Bronchial epithelial cell (primary cell): ENCODE measurements at regions not wholly inside any gene's neighbourhood (a gene's known extent, or its start where the extent isn't known, plus 50 kb on each side); places are given as distances from the start of the nearest gene placed in this dataset.

ENCODE experiments used
- DNase-seq: peaks from one replicate; pipeline ENCODE4 v3.0.0-alpha.2; 2010; ENCODE audit warnings: low read depth
- FAIRE-seq: peaks from 2 replicates; lab custom pipeline; 2011; peaks lifted over from hg19 to GRCh38; lab: Jason Lieb, UNC
- H3K27me3 ChIP-seq: 2 replicates; pipeline ENCODE4 v1.5.1; 2011; ENCODE audit warnings: low read length; ENCODE audit not compliant: control insufficient read depth, insufficient read depth
- H3K36me3 ChIP-seq: 2 replicates; pipeline ENCODE4 v1.5.1; 2011; ENCODE audit warnings: low read length; ENCODE audit not compliant: control insufficient read depth, insufficient read depth
- H3K4me3 ChIP-seq: 2 replicates; pipeline ENCODE4 v1.5.1; 2011; ENCODE audit warnings: mild to moderate bottlenecking, low read depth, low read length, control low read depth
- CTCF ChIP-seq: IDR thresholded peaks from 2 replicates; pipeline ENCODE4 v1.5.1; 2011; ENCODE audit warnings: mild to moderate bottlenecking, moderate library complexity, low read length, control low read depth, inconsistent platforms; ENCODE audit not compliant: insufficient read depth, severe bottlenecking

- FAIRE-seq, result no peak
- H3K27me3 ChIP-seq, result no peaks in the 10 kb centered on the region
- TF ChIP-seq CTCF, result no peak
- no peak overlapping the region for H3K4me3 ChIP-seq
- DNase-seq, result no peak
- no peaks in the 10 kb centered on the region for H3K36me3 ChIP-seq
Measured at GRCh38 chr1:244164511-244164890, 113.4 kb downstream of the ZBTB18 start.

GRCh38 chr1:244165021-244165420, 113.9 kb downstream of the ZBTB18 start:
- no peaks in the 10 kb centered on the region for H3K36me3 ChIP-seq
- H3K4me3 ChIP-seq, result no peak overlapping the region
- DNase-seq (no peak), FAIRE-seq (no peak)
- no peaks in the 10 kb centered on the region for H3K27me3 ChIP-seq
- TF ChIP-seq CTCF, result no peak

- no peaks in the 10 kb centered on the region for H3K36me3 ChIP-seq
- H3K4me3 ChIP-seq, result no peak overlapping the region
- no peak for TF ChIP-seq CTCF
- H3K27me3 ChIP-seq, result no peaks in the 10 kb centered on the region
- DNase-seq (peak; percentile 61), FAIRE-seq (peak; percentile 60)
Measured at GRCh38 chr1:244165701-244166100, 114.6 kb downstream of the ZBTB18 start.

GRCh38 chr1:244171241-244171985, 120.3 kb downstream of the ZBTB18 start:
- no peak for DNase-seq
- Histone ChIP-seq H3K36me3 (no peaks in the 10 kb centered on the region), H3K4me3 (no peak overlapping the region), H3K27me3 (no peaks in the 10 kb centered on the region)
- no peak for FAIRE-seq
- no peak for TF ChIP-seq CTCF

- DNase-seq, result no peak
Measured at GRCh38 chr1:244173240-244173639, 122.2 kb downstream of the ZBTB18 start.

More at GRCh38 chr1:244173240-244173639, 122.2 kb downstream of the ZBTB18 start:
- FAIRE-seq, result no peak
- no peaks in the 10 kb centered on the region for H3K36me3 ChIP-seq
- H3K4me3 ChIP-seq, result no peak overlapping the region
- H3K27me3 ChIP-seq, result peaks cover 1% of the 10 kb centered on the region
- TF ChIP-seq CTCF, result no peak
